PC-9 (cell line): ENCODE measurements at regions not wholly inside any gene's neighbourhood (a gene's known extent, or its start where the extent isn't known, plus 50 kb on each side); places are given as distances from the start of the nearest gene placed in this dataset.

Source experiments
- BruUV-seq: library from RNA; stranded (reverse); fragments of 400-500 nt; replicated peaks from 2 replicates; lab custom pipeline; 2021; lab: Mats Ljungman, UMichigan
- CTCF ChIA-PET: fragments of 300-600 bp; sonication (Branson Sonifier 250); formaldehyde crosslinking; loops from one replicate; lab custom pipeline; 2022; ENCODE audit warnings: antibody characterized with exemption; lab: Charles Lee
- POLR2A ChIA-PET: fragments of 300-600 bp; sonication (Branson Sonifier 250); formaldehyde crosslinking; loops from one replicate; lab custom pipeline; 2022; ENCODE audit warnings: antibody characterized with exemption; ENCODE audit not compliant: unreplicated experiment; lab: Charles Lee
- DNase-seq, 2 experiments: peaks; one replicate each; pipeline versions ENCODE4 v3.0.0 to v3.0.0-alpha.2; 2015 to 2022; ENCODE audit warnings: mixed read lengths in 1 of 2
- H2AFZ ChIP-seq: fragments of 200-600 bp; sonication (generic); 2 replicates; pipeline ENCODE4 v1.8.1; 2017; ENCODE audit warnings: antibody characterized with exemption
- H3F3A ChIP-seq: fragments of 200-600 bp; sonication (generic); 2 replicates; pipeline ENCODE4 v1.8.1; 2017; ENCODE audit warnings: antibody characterized with exemption, mild to moderate bottlenecking, low read depth; ENCODE audit not compliant: insufficient read depth
- H3K27ac ChIP-seq: fragments of 200-600 bp; sonication (generic); 2 replicates; pipeline ENCODE4 v1.6.1; 2016; ENCODE audit warnings: mixed run types
- H3K27me3 ChIP-seq: fragments of 200-600 bp; sonication (generic); 2 replicates; pipeline ENCODE4 v1.6.1; 2016; ENCODE audit warnings: low read depth, mixed run types; ENCODE audit not compliant: insufficient read depth
- H3K36me3 ChIP-seq: fragments of 200-600 bp; sonication (generic); 2 replicates; pipeline ENCODE4 v1.6.1; 2016; ENCODE audit warnings: low read depth, mixed run types
- H3K4me1 ChIP-seq: fragments of 200-600 bp; sonication (generic); replicated peaks from 2 replicates; pipeline ENCODE4 v1.6.1; 2016; ENCODE audit warnings: mixed run types; ENCODE audit not compliant: insufficient read depth
- H3K4me2 ChIP-seq: fragments of 200-600 bp; sonication (generic); 2 replicates; pipeline ENCODE4 v1.6.1; 2017; ENCODE audit warnings: mixed run types
- H3K4me3 ChIP-seq: fragments of 200-600 bp; sonication (generic); 2 replicates; pipeline ENCODE4 v1.6.1; 2016; ENCODE audit warnings: mixed run types
- H3K79me2 ChIP-seq: fragments of 200-600 bp; sonication (generic); 2 replicates; pipeline ENCODE4 v1.6.1; 2017; ENCODE audit warnings: low read depth, mixed run types
- H3K9me2 ChIP-seq: fragments of 200-600 bp; sonication (generic); 2 replicates; pipeline ENCODE4 v1.8.1; 2017; ENCODE audit warnings: mild to moderate bottlenecking; ENCODE audit not compliant: insufficient read depth
- H3K9me3 ChIP-seq: fragments of 200-600 bp; sonication (generic); 2 replicates; pipeline ENCODE4 v1.8.1; 2016; ENCODE audit warnings: low read depth; ENCODE audit not compliant: insufficient read depth
- H4K20me1 ChIP-seq: fragments of 200-600 bp; sonication (generic); 2 replicates; pipeline ENCODE4 v1.8.1; 2017; ENCODE audit not compliant: insufficient read depth
- CTCF ChIP-seq: fragments of 200-600 bp; sonication (generic); conservative IDR thresholded peaks from 2 replicates; pipeline ENCODE4 v1.6.1; 2017; ENCODE audit warnings: mixed run types, antibody characterized with exemption, mild to moderate bottlenecking, moderate library complexity
- EZH2 ChIP-seq: fragments of 200-600 bp; sonication (generic); IDR thresholded peaks from 2 replicates; pipeline ENCODE4 v1.8.0; 2017; ENCODE audit warnings: antibody characterized with exemption, low read depth
- intact Hi-C: fragments of 100-400 bp; cut with micrococcal nuclease; formaldehyde crosslinking; loops from one replicate; pipeline ENCODE4 v1.10.0; 2022; ENCODE audit not compliant: unreplicated experiment

- no TSS peak for BruUV-seq
- POLR2A ChIA-PET: no interaction called here
- TF ChIP-seq CTCF (no peak), EZH2 (no peak)
- no peak overlapping the region for H3K27ac ChIP-seq
- H4K20me1 ChIP-seq: no peaks in the 10 kb centered on the region
- H3K4me1 ChIP-seq: no peaks in the 10 kb centered on the region
- no peaks in the 10 kb centered on the region for H3K79me2 ChIP-seq
- H3F3A ChIP-seq: no peaks in the 10 kb centered on the region
- no peaks in the 10 kb centered on the region for H3K27me3 ChIP-seq
- no peak overlapping the region for H2AFZ ChIP-seq
- H3K9me3 ChIP-seq: no peaks in the 10 kb centered on the region
- no peak overlapping the region for H3K4me2 ChIP-seq
- H3K36me3 ChIP-seq: no peaks in the 10 kb centered on the region
- H3K4me3 ChIP-seq: no peak overlapping the region
- H3K9me2 ChIP-seq: no peaks in the 10 kb centered on the region
- CTCF ChIA-PET: no interaction called here
- no peak for DNase-seq
- intact Hi-C loops: no loop called here
These were observed 529.1 kb upstream of the INTU start for GRCh38 chr4:127103681-127104115.

DNA sequence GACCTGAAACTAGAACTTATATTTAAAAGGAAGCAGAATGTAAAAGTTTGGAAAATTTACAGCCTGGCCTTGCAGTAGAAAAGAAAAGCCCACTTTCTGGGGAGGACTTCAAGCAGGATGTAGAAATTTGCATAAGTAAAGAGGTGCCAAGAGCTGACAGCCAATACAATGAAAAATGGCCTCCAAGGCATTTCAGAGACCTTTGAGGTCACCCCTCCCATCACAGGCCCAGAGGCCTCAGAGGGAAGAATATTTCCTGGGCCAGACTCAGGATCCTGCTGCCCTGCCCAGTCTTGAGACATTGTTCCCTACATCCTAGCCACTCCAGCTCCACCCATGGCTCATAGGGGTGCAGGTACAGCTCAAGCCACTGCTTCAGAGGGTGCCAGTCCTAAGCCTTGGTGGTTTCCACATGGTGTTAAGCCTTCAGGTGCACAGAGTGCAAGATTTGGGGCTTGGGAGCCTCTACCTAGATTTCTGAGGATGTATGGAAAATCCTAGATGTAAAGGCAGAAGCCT, 518.9 kb upstream of the INTU start:
- intact Hi-C loops: no loop called here
- H3K27ac ChIP-seq: no peak overlapping the region
- H2AFZ ChIP-seq: no peak overlapping the region
- H3K9me3 ChIP-seq: no peaks in the 10 kb centered on the region
- no peaks in the 10 kb centered on the region for H3K27me3 ChIP-seq
- no peaks in the 10 kb centered on the region for H3F3A ChIP-seq
- no peaks in the 10 kb centered on the region for H3K9me2 ChIP-seq
- no peaks in the 10 kb centered on the region for H3K36me3 ChIP-seq
- H3K4me1 ChIP-seq: no peaks in the 10 kb centered on the region
- no peaks in the 10 kb centered on the region for H3K79me2 ChIP-seq
- no peak overlapping the region for H3K4me2 ChIP-seq
- ChIA-PET POLR2A (no interaction called here), CTCF (no interaction called here)
- no peaks in the 10 kb centered on the region for H4K20me1 ChIP-seq
- TF ChIP-seq EZH2: no peak
- TF ChIP-seq CTCF: no peak
- no peak overlapping the region for H3K4me3 ChIP-seq
- no TSS peak for BruUV-seq
- no peak for DNase-seq

DNA sequence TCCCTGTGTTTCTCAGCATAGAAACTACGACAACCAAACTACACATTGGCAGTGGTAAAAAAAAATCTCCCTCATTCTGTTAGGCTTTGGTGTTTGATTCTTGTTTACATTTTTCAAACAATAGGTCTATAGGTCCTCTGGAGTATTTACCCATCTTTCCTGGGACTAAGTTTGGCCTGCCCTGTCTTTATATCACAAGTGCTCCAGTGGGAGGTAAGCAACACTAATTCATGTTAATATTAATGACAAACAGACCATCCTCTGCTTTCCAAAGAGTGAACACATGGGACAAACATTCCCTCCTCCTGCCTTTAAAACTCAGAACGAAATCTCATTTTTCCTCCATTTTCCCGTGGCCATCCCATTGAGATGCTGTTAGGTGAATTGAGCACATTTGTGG, 514.1 kb upstream of the INTU start:
- intact Hi-C loops: no loop called here
- BruUV-seq: no TSS peak
- Histone ChIP-seq H3K79me2 (no peaks in the 10 kb centered on the region), H3F3A (no peaks in the 10 kb centered on the region), H3K4me1 (no peaks in the 10 kb centered on the region), H3K9me3 (no peaks in the 10 kb centered on the region), H3K4me3 (no peak overlapping the region), H3K9me2 (no peaks in the 10 kb centered on the region), H3K4me2 (no peak overlapping the region), H3K36me3 (no peaks in the 10 kb centered on the region), H3K27ac (no peak overlapping the region), H3K27me3 (no peaks in the 10 kb centered on the region), H2AFZ (no peak overlapping the region), H4K20me1 (no peaks in the 10 kb centered on the region)
- no peak for TF ChIP-seq EZH2
- TF ChIP-seq CTCF: no peak
- ChIA-PET CTCF (no interaction called here), POLR2A (no interaction called here)
- DNase-seq: no peak
